GM21367 (cell line): ENCODE measurements at regions not wholly inside any gene's neighbourhood (a gene's known extent, or its start where the extent isn't known, plus 50 kb on each side); places are given as distances from the start of the nearest gene placed in this dataset.
"Not testable (repeated sequence)": the region's sequence is repeated elsewhere in the genome, so short reads cannot be mapped to it uniquely, and the experiment has no call there.

Source experiments
- ATAC-seq: cut with Tn5 transposase; IDR thresholded peaks from one replicate; pipeline ENCODE4 v1.9.1; 2021; ENCODE audit not compliant: unreplicated experiment

GRCh38 chr6:74733830-74734620, 471.8 kb downstream of the COL12A1 start:
- no peak for ATAC-seq

DNA sequence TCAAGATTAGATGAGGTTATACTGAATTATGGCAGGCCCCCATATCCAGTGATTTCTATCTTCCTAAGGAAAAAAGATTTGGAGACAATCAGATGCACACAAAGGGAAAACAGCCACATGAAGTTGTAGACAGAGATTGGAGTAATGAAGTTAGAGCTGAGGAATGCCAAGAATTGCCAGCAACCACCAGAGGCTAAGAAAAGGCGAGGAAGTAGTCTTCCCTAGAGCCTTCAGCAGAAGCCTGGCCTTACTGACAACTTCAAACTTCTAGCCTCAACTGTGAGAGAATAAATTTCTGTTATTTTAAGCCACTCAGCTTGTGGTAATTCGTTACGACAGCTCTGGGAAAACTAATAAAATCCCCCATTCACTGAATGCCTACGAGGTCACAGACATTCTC, 473.9 kb downstream of the COL12A1 start:
- no peak for ATAC-seq

- no peak for ATAC-seq
Observed at GRCh38 chr6:74731204-74731603, 474.6 kb downstream of the COL12A1 start.

DNA sequence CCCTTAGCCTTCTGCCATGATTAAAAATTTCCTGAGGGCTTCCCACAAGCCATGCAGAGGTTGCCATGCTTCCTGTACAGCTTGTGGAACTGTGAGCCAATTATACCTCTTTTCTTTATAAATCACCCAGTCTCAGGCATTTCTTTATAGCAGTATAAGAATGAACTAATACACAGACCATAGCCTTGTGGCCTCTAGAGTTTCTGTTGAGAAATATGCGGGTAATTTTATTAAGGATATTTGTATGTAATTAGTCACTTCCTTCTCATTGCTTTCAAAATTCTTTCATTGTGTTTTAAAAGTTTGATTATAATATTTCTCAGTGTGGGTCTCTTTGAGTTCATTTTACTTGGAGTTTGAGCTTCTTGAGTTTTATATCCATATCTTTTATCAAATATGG, 484.9 kb downstream of the COL12A1 start:
- no peak for ATAC-seq

DNA sequence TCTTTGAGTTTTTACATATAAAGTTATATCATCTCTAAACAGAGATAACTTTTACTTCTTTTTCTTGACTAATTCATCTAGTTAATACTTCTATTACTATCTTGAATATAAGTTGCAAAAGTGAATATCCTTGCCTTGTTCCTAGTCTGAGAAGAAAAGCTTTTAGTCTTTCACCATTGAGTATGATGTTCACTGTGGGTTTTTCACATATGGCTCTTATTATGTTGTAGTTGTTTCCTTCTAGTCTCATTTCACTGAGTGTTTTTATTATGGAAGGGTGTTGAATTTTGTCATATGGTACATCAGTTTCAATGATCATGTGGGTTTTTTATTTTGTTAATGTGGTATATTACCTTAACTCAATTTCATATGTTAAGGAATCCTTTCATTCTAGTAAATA, 488.3 kb downstream of the COL12A1 start:
- ATAC-seq: no peak

DNA sequence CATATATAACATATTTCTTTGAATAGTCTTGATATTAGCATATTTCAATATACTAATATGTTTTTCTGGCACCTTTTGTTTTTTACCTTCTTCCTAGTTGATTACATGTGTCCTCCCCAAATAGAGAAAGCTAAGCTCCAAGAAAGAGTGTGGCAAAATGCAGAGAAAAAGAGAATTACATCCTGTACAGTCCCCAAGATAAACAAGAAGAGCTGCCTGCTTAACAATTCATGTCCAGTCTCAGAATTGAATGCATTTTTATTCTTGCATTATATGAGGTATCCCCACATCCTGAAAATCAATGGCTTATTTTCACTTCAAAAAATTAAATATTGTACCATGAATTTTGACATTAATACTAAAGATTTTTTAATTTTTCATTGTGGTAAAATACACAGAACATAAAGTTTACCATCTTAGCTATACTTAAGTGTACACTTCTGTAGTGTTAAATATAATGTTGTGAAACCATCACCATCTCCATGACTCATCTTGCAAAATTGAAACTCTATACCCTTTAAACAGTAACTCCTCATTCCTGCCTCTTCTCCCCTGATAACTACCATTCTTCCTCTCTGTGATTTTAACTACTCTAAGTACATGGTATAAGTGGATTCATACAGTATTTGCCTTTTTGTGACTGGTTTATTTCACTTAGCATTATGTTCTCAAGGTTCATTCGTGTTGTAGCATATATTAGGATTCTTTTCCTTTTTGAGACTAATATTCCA, 490.3 kb downstream of the COL12A1 start:
- no peak for ATAC-seq

GRCh38 chr6:74713941-74714340, 491.9 kb downstream of the COL12A1 start:
- ATAC-seq: no peak

- ATAC-seq: no peak
Observed at GRCh38 chr6:74705451-74705850, 500.4 kb downstream of the COL12A1 start.

DNA sequence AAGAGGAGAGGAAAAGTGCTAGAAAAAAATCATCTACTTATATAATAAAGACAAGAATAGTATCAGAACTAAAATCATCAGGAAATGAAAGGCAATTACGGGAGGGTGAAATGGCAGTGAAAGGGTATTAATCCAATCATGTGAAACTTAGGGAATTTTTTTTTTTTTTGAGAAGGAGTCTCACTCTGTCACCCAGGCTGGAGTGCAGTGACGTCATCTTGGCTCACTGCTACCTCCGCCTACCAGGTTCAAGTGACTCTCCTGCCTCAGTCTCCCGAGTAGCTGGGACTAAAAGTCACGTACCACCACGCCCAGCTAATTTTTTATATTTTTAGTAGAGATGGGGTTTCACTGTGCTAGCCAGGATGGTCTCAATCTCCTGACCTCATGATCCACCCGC, 501.3 kb downstream of the COL12A1 start:
- not testable (repeated sequence) for ATAC-seq

DNA sequence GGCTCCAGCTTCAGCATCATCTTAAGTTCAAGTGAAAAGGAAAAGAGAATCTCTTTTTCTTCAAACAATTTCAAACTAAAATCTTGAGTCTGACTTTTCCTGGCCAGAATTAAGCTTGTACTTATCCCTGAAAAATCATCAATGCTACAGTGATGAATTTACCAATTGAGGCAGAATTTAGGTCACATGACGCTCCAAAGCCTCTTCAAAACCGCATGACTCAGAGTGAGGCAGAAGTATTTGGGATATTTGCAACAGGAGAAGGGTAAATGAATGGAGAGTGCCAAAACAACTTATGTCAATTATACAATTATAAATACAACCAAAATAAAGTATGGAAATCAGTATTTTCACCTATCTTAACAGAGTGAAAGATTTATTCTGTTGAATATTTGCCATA, 515.5 kb downstream of the COL12A1 start:
- no peak for ATAC-seq

GRCh38 chr6:74689601-74690000, 516.3 kb downstream of the COL12A1 start:
- no peak for ATAC-seq

GRCh38 chr6:74677463-74677862, 528.4 kb downstream of the COL12A1 start:
- no peak for ATAC-seq

GRCh38 chr6:74676906-74677305, 528.9 kb downstream of the COL12A1 start:
- no peak for ATAC-seq

- ATAC-seq: no peak
Observed at GRCh38 chr6:74674377-74674776, 531.5 kb downstream of the COL12A1 start.

DNA sequence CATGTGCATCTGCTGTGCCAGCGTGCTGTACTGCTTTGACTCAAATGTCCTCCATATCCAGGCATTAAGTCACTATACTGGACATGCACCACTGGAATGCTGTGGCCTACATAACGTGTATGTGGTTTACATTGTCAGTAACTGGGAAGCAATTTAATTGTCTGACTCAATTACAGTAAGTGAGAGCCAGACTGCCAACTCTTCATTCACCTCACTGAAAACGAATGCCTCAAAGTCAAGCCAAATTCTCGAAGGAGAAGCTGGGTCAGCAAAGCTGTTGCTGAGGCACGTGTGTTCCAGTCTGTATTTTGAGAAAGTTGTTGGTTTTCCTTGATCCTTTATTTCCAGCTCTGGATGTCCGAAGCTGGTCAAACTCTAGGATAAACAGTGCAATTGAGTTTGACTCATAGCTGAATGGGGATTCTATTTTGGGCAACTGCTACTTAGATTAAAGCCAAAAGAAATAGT, 534.3 kb downstream of the COL12A1 start:
- no peak for ATAC-seq

DNA sequence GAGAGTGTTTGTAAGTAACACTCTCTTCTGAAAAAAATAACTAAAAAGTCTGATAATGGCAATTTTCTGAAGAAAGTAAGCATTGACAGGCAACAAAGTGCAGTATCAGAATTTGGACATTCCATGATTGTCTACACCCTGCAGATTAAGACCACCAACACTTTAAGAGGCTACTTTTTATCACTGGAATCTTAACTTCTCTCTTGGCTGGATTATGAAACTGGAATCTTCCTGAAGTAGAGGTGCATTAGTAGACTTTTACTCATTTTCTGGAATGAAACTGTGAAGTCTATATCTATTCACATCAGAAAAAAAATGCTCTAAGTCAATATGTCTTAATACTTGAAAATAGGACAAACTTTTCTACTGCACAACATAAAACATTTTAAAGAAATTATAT, 547.5 kb downstream of the COL12A1 start:
- ATAC-seq: no peak

DNA sequence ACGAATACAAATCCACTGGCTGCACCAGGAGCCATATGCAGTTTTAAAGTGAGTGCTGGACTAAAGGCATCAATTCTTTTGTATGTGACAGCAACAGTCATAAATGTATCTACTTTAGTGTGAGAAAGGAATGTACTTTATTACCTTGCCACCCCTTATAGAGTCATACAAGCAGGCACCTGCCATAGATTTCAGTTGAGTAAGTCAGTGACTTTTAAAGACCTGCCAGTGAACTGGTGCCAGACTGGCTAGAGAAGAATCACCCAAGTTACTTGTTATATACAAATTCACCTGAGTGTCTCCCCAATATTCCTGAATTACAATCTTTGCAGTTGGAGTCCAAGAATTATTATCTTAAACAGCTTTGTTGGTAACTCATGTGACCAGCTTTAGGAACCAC, 547.9 kb downstream of the COL12A1 start:
- ATAC-seq: no peak

GRCh38 chr6:74657011-74657410, 548.8 kb downstream of the COL12A1 start:
- no peak for ATAC-seq

DNA sequence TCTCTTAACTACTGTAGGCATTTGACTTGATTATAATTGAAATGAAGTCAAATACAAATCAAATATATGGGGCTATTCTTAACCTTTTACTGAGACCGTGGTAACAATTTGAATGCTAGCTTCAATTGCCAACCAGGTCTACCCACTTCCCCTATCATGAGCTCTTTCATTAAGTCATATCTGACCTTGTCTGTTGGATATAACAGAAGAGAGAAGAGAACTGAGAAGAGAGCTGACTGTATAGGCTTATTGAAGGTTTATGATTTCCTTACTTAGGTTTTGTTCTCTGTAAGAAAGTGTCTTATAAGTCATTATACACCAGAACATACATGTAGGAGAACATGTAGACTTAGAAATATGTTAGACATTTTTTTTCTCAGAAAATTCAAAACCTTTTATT, 549.4 kb downstream of the COL12A1 start:
- no peak for ATAC-seq

- ATAC-seq: no peak
Observed at GRCh38 chr6:74654296-74654695, 551.6 kb downstream of the COL12A1 start.

DNA sequence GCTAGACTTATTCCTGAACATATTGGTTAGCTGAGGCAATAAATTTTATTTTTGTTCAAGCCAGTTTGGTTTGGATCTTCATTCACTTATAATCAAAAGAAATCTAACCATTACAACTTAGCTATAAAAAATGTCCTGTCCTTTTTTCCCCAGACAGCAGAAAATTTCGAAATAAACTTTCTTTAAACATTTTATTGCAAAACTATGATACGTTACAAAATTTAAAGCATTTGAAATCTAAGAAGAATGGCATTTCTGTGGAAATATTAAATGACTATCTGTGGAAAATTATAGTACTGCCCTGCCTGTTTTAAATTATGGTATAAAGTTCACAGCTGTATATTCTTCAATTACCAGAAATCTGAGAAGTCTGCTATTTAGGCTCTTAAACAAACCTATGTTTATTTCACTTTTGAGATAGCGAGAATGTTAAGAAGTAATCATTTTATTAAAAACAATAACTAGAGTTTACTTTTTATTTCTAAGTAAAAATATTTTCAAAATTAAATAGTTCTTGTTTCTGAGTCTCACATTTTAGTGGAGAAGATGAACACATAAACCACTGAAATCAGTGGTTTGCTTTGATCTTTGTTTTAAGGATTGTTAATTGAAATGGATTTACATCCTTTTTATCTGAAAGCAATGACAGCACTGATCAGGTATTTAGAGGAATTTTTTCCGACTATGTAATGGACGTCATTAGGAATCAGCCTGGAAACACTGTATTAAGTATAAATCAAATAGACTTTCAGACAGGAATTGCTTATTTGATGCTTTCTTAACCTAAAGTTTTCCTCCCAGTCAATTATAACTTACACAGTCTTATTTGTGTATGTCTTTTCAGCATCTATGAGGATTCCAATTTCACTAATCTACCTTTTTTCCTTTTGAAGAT, 553.7 kb downstream of the COL12A1 start:
- no peak for ATAC-seq
